ENCODE measurements at regions not wholly inside any gene's neighbourhood (a gene's known extent, or its start where the extent isn't known, plus 50 kb on each side); places are given as distances from the start of the nearest gene placed in this dataset.
"Not testable (repeated sequence)": the region's sequence is repeated elsewhere in the genome, so short reads cannot be mapped to it uniquely, and the experiment has no call there.

DNA sequence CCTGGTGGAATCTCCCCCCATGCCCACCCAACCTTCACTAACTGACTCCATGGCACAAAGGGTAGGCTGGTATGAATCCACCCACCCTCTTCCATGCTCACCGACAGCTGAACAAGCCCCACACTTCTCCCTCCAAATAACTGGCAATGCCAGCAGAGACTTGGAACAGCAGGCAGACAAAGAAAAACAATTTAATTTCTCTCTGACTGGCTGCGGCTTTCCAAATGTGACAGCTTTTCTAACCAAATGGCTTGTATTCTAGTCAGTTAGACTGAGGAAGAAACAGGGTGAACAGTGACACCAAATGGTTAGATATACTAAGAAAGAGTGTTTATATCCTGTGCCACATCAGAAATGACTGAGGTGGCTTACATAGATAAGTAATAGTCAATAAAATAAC is 199.3 kb upstream of the ADAMTS3 start:
- H3K4me1 ChIP-seq (ENCODE audit: control insufficient read depth in 1 of 2, extremely low read depth in 1 of 2, insufficient read depth in 2 of 2, low read length in 2 of 2), result no peaks in the 10 kb centered on the region
- WGBS (ENCODE audit: insufficient coverage), result 88% methylated on average over 1 of the region's 2 CpGs
- no peaks in the 10 kb centered on the region for H3K36me3 ChIP-seq (ENCODE audit: control insufficient read depth in 2 of 2, extremely low read depth in 1 of 2, insufficient read depth in 1 of 2, low read length in 1 of 2)
- Mint-ChIP-seq H3K9me3 (no peaks in the 10 kb centered on the region), H3K4me1 (no peaks in the 10 kb centered on the region), H3K4me3 (no peak overlapping the region), H3K27me3 (peaks cover 0 to 7% of the 10 kb centered on the region in 2 donors), H3K36me3 (no peaks in the 10 kb centered on the region), H3K27ac (no peak overlapping the region)
- no peak overlapping the region for H3K27ac ChIP-seq (ENCODE audit: low read length)
- DNase-seq (no peak), ATAC-seq (replicated peaks in 1 of 4) (no peak)
- H3K4me3 ChIP-seq (ENCODE audit: control insufficient read depth in 1 of 2, extremely low read depth in 1 of 2, low read length in 1 of 2), result no peak overlapping the region
- H3K27me3 ChIP-seq (replicated peaks in 1 of 2; ENCODE audit: control insufficient read depth in 2 of 2, extremely low read depth in 1 of 2, insufficient read depth in 2 of 2, low read length in 1 of 2), result no peaks in the 10 kb centered on the region
- POLR2A ChIA-PET, result no interaction called here
- CTCF ChIA-PET, result no interaction called here
- H3K9me3 ChIP-seq, result no peaks in the 10 kb centered on the region

GRCh38 chr4:72767618-72768302 is 198.7 kb upstream of the ADAMTS3 start:
- no CpG with 5 or more reads among the region's 4 CpGs for WGBS (ENCODE audit: insufficient coverage)
- peaks cover 0 to 7% of the 10 kb centered on the region in 2 donors for H3K27me3 Mint-ChIP-seq
- Histone ChIP-seq H3K27me3 (replicated peaks in 1 of 2; ENCODE audit: control insufficient read depth in 2 of 2, extremely low read depth in 1 of 2, insufficient read depth in 2 of 2, low read length in 1 of 2) (no peaks in the 10 kb centered on the region), H3K27ac (ENCODE audit: low read length) (no peak overlapping the region), H3K4me1 (ENCODE audit: control insufficient read depth in 1 of 2, extremely low read depth in 1 of 2, insufficient read depth in 2 of 2, low read length in 2 of 2) (no peaks in the 10 kb centered on the region), H3K36me3 (ENCODE audit: control insufficient read depth in 2 of 2, extremely low read depth in 1 of 2, insufficient read depth in 1 of 2, low read length in 1 of 2) (no peaks in the 10 kb centered on the region), H3K9me3 (no peaks in the 10 kb centered on the region), H3K4me3 (ENCODE audit: control insufficient read depth in 1 of 2, extremely low read depth in 1 of 2, low read length in 1 of 2) (no peak overlapping the region)
- H3K4me3 Mint-ChIP-seq, result no peak overlapping the region
- no peaks in the 10 kb centered on the region for H3K9me3 Mint-ChIP-seq
- no peak overlapping the region for H3K27ac Mint-ChIP-seq
- POLR2A ChIA-PET, result no interaction called here
- H3K36me3 Mint-ChIP-seq, result no peaks in the 10 kb centered on the region
- H3K4me1 Mint-ChIP-seq, result no peaks in the 10 kb centered on the region
- ATAC-seq (replicated peaks in 1 of 4) (no peak), DNase-seq (no peak)
- CTCF ChIA-PET, result no interaction called here

DNA sequence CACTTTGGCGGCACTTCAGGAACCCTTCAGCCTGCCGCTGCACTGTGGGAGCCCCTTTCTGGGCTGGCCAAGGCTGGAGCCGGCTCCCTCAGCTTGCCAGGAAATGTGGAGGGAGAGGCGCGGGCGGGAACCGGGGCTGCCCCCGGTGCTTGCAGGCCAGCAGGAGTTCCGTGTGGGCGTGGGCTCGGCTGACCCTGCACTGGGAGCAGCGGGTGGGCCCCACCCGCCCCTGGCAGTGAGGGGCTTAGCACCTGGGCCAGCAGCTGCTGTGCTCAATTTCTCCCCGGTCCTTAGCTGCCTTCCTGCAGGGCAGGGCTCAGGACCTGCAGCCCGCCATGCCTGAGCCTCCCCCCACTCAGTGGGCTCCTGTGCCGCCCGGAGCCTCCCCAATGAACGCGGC is 196.8 kb upstream of the ADAMTS3 start:
- H3K27ac Mint-ChIP-seq; H3K9me3 Mint-ChIP-seq; H3K36me3 Mint-ChIP-seq; H3K9me3 ChIP-seq; H3K4me1 ChIP-seq (ENCODE audit: control insufficient read depth in 1 of 2, extremely low read depth in 1 of 2, insufficient read depth in 2 of 2, low read length in 2 of 2); H3K27me3 ChIP-seq (replicated peaks in 1 of 2; ENCODE audit: control insufficient read depth in 2 of 2, extremely low read depth in 1 of 2, insufficient read depth in 2 of 2, low read length in 1 of 2); H3K4me3 Mint-ChIP-seq; DNase-seq; POLR2A ChIA-PET; H3K27me3 Mint-ChIP-seq; H3K4me3 ChIP-seq (ENCODE audit: control insufficient read depth in 1 of 2, extremely low read depth in 1 of 2, low read length in 1 of 2); H3K27ac ChIP-seq (ENCODE audit: low read length); CTCF ChIA-PET; H3K4me1 Mint-ChIP-seq; ATAC-seq (replicated peaks in 1 of 4); H3K36me3 ChIP-seq (ENCODE audit: control insufficient read depth in 2 of 2, extremely low read depth in 1 of 2, insufficient read depth in 1 of 2, low read length in 1 of 2): not testable (repeated sequence)
- 89% methylated on average over 15 of the region's 19 CpGs for WGBS (ENCODE audit: insufficient coverage)

DNA sequence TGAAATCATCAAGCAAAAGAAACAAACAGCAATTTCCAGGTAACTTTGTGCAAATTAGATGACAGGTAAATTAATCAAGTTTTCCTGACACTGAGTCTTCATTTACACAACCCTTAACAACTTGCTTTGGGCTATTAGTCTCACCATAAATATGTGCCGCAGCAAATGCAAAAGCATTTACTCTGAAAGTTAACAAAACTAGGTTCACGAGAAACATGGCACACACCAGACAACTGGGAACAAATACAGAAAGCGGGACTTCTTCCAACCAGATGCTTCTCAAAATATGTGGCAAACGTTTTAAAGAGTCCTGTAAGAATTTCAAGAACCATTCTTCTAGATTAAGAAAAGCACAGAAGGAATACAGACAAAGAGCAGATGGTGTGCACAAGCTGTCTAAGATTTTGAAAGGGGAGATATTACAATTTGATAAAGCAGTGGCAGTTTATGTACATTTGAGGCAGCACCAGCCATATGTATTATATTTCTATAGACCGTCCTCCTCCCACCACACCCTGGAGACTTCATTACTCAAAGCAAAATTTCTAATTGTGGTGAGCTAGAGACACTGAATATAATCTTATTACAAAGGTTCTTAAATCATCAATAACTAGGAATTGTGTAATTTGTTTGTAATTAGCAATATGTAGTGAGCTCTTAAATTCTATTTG is 192.5 kb upstream of the ADAMTS3 start:
- Mint-ChIP-seq H3K4me1 (no peaks in the 10 kb centered on the region), H3K27me3 (peaks cover 0 to 4% of the 10 kb centered on the region in 2 donors), H3K4me3 (no peak overlapping the region), H3K9me3 (peaks cover 0 to 9% (median 0%) of the 10 kb centered on the region in 3 donors), H3K36me3 (no peaks in the 10 kb centered on the region), H3K27ac (no peak overlapping the region)
- POLR2A ChIA-PET, result no interaction called here
- H3K27me3 ChIP-seq (replicated peaks in 1 of 2; ENCODE audit: control insufficient read depth in 2 of 2, extremely low read depth in 1 of 2, insufficient read depth in 2 of 2, low read length in 1 of 2), result no peaks in the 10 kb centered on the region
- DNase-seq (no peak), ATAC-seq (replicated peaks in 1 of 4) (no peak)
- H3K27ac ChIP-seq (ENCODE audit: low read length), result no peak overlapping the region
- no peaks in the 10 kb centered on the region for H3K4me1 ChIP-seq (ENCODE audit: control insufficient read depth in 1 of 2, extremely low read depth in 1 of 2, insufficient read depth in 2 of 2, low read length in 2 of 2)
- no peak overlapping the region for H3K4me3 ChIP-seq (ENCODE audit: control insufficient read depth in 1 of 2, extremely low read depth in 1 of 2, low read length in 1 of 2)
- no peaks in the 10 kb centered on the region for H3K36me3 ChIP-seq (ENCODE audit: control insufficient read depth in 2 of 2, extremely low read depth in 1 of 2, insufficient read depth in 1 of 2, low read length in 1 of 2)
- no peaks in the 10 kb centered on the region for H3K9me3 ChIP-seq
- CTCF ChIA-PET, result no interaction called here
- WGBS (ENCODE audit: insufficient coverage), result 81% methylated on average over 3 of the region's 5 CpGs

DNA sequence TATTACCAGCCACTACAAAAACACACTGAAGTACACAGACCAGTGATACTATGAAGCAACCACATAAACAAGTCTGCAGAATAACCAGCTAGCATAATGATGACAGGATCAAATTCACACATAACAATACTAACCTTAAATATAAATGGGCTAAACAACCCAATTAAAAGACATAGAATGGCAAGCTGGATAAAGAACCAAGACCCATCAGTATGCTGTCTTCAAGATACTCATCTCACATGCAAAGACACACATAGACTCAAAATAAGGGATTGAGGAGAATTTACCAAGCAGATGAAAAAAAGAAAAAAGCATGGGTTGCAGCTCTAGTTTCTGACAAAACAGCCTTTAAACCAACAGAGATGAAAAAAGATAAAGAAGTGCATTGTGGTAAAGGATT is 184.4 kb upstream of the ADAMTS3 start:
- H3K36me3 ChIP-seq (ENCODE audit: control insufficient read depth in 2 of 2, extremely low read depth in 1 of 2, insufficient read depth in 1 of 2, low read length in 1 of 2); H3K27me3 ChIP-seq (replicated peaks in 1 of 2; ENCODE audit: control insufficient read depth in 2 of 2, extremely low read depth in 1 of 2, insufficient read depth in 2 of 2, low read length in 1 of 2); ATAC-seq (replicated peaks in 1 of 4); H3K27ac ChIP-seq (ENCODE audit: low read length); H3K4me3 ChIP-seq (ENCODE audit: control insufficient read depth in 1 of 2, extremely low read depth in 1 of 2, low read length in 1 of 2); POLR2A ChIA-PET; DNase-seq; H3K27ac Mint-ChIP-seq; H3K36me3 Mint-ChIP-seq; H3K4me1 Mint-ChIP-seq; H3K4me3 Mint-ChIP-seq; H3K27me3 Mint-ChIP-seq; CTCF ChIA-PET; H3K9me3 ChIP-seq; H3K4me1 ChIP-seq (ENCODE audit: control insufficient read depth in 1 of 2, extremely low read depth in 1 of 2, insufficient read depth in 2 of 2, low read length in 2 of 2): not testable (repeated sequence)
- H3K9me3 Mint-ChIP-seq, result peaks cover 26 to 41% (median 36%) of the 10 kb centered on the region in 3 donors

DNA sequence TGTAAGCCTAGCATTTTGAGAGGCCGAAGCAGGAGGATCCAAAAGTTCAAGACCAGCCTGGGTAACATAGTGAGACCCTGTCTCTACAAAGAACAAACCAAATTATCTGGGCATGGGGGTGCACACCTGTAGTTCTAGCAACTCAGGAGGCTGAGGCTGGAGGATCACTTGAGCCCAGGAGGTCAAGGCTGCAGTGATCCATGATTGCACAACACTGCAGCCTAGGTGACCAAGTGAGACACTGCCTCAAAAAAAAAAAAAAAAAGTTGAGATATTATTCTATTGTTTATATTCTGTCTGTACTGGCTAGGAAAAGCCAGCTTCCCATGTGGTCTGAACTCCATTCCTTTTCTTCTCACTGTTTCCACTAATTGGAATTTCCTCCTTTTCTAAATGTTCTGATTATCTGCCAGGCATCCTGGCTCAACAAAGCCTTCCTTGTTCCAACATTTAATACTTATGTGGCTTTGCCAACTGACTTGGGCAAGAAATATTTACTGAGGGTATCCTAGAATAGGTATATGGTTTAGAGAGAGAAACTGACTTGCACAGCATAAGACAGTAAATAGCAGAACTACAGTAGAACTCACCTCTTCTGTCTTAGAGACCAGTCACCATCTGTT is 175.2 kb upstream of the ADAMTS3 start:
- WGBS (ENCODE audit: insufficient coverage), result no CpG with 5 or more reads among the region's 1 CpG
- H3K4me3 ChIP-seq (ENCODE audit: control insufficient read depth in 1 of 2, extremely low read depth in 1 of 2, low read length in 1 of 2), result no peak overlapping the region
- H3K9me3 ChIP-seq, result no peaks in the 10 kb centered on the region
- no peak for ATAC-seq (replicated peaks in 1 of 4)
- no peaks in the 10 kb centered on the region for H3K36me3 ChIP-seq (ENCODE audit: control insufficient read depth in 2 of 2, extremely low read depth in 1 of 2, insufficient read depth in 1 of 2, low read length in 1 of 2)
- peaks cover 0 to 5% of the 10 kb centered on the region in 2 donors for H3K27me3 Mint-ChIP-seq
- H3K9me3 Mint-ChIP-seq, result peaks cover 0 to 5% (median 0%) of the 10 kb centered on the region in 3 donors
- no peaks in the 10 kb centered on the region for H3K27me3 ChIP-seq (replicated peaks in 1 of 2; ENCODE audit: control insufficient read depth in 2 of 2, extremely low read depth in 1 of 2, insufficient read depth in 2 of 2, low read length in 1 of 2)
- H3K4me1 ChIP-seq (ENCODE audit: control insufficient read depth in 1 of 2, extremely low read depth in 1 of 2, insufficient read depth in 2 of 2, low read length in 2 of 2), result no peaks in the 10 kb centered on the region
- no peak overlapping the region for H3K27ac ChIP-seq (ENCODE audit: low read length)
- no peaks in the 10 kb centered on the region for H3K36me3 Mint-ChIP-seq
- no peaks in the 10 kb centered on the region for H3K4me1 Mint-ChIP-seq
- DNase-seq, result no peak
- no peak overlapping the region for H3K4me3 Mint-ChIP-seq
- H3K27ac Mint-ChIP-seq, result no peak overlapping the region
- ChIA-PET CTCF (no interaction called here), POLR2A (no interaction called here)
